Neutrophil (primary cell): ENCODE measurements at regions not wholly inside any gene's neighbourhood (a gene's known extent, or its start where the extent isn't known, plus 50 kb on each side); places are given as distances from the start of the nearest gene placed in this dataset.

Experiments used
- H3K27ac ChIP-seq: fragments of 200-600 bp; sonication (generic); 2 replicates; pipeline ENCODE4 v1.5.1; 2016; ENCODE audit warnings: mild to moderate bottlenecking, moderate library complexity
- H3K27me3 ChIP-seq: fragments of 200-600 bp; sonication (generic); 2 replicates; pipeline ENCODE4 v1.6.0; 2016; ENCODE audit warnings: mild to moderate bottlenecking
- H3K36me3 ChIP-seq: fragments of 200-600 bp; sonication (generic); 2 replicates; pipeline ENCODE4 v1.5.1; 2017
- H3K4me1 ChIP-seq, 2 experiments: fragments of 200-600 bp in 1 of 2; sonication (generic) in 1 of 2; 1 replicate in 1 of 2; 2 replicates in 1 of 2; pipeline versions ENCODE4 v1.5.1 to v1.6.1; 2013 to 2016; ENCODE audit warnings: low read depth in 1 of 2, low read length in 1 of 2, mild to moderate bottlenecking in 1 of 2, moderate library complexity in 1 of 2; ENCODE audit not compliant: control insufficient read depth in 1 of 2, insufficient read depth in 1 of 2
- H3K4me3 ChIP-seq, 2 experiments: fragments of 200-600 bp in 1 of 2; sonication (generic) in 1 of 2; 1 replicate in 1 of 2; 2 replicates in 1 of 2; pipeline ENCODE4 v1.5.1; 2013 to 2016; ENCODE audit warnings: low read depth in 1 of 2, low read length in 1 of 2, mild to moderate bottlenecking in 1 of 2, moderate library complexity in 1 of 2
- H3K9me3 ChIP-seq: fragments of 200-600 bp; sonication (generic); 2 replicates; pipeline ENCODE4 v1.5.1; 2016
- TF ChIP-seq, protein P1 (sequence below): fragments of 200-600 bp; sonication (generic); IDR thresholded peaks from 2 replicates; pipeline ENCODE4 v1.5.1; 2016; ENCODE audit warnings: antibody characterized with exemption

DNA sequence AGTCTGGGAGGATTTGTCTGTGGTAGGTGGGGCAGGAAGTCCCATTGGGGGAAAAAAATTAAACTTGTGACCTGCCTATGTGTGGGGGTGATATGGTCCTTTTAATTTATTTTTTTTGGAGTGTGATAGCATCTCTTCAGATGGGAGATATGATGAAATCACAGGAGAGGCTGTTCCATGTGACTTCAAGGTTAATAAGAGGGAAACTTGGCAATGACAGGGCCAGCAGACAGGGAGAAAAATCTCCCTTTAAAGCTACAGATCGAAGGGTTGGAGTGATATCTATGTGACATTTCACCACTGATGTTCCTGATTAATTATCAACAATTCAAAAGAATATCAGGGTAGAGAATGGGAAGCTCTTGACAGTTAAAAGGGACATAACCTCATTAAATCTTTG lies 886.9 kb downstream of the TUSC7 start:
- TF ChIP-seq, protein P1, sequence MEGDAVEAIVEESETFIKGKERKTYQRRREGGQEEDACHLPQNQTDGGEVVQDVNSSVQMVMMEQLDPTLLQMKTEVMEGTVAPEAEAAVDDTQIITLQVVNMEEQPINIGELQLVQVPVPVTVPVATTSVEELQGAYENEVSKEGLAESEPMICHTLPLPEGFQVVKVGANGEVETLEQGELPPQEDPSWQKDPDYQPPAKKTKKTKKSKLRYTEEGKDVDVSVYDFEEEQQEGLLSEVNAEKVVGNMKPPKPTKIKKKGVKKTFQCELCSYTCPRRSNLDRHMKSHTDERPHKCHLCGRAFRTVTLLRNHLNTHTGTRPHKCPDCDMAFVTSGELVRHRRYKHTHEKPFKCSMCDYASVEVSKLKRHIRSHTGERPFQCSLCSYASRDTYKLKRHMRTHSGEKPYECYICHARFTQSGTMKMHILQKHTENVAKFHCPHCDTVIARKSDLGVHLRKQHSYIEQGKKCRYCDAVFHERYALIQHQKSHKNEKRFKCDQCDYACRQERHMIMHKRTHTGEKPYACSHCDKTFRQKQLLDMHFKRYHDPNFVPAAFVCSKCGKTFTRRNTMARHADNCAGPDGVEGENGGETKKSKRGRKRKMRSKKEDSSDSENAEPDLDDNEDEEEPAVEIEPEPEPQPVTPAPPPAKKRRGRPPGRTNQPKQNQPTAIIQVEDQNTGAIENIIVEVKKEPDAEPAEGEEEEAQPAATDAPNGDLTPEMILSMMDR: no peak
- no peaks in the 10 kb centered on the region for H3K4me1 ChIP-seq
- no peaks in the 10 kb centered on the region for H3K27me3 ChIP-seq
- no peaks in the 10 kb centered on the region for H3K36me3 ChIP-seq
- no peak overlapping the region for H3K4me3 ChIP-seq
- no peaks in the 10 kb centered on the region for H3K9me3 ChIP-seq
- H3K27ac ChIP-seq: no peak overlapping the region

DNA sequence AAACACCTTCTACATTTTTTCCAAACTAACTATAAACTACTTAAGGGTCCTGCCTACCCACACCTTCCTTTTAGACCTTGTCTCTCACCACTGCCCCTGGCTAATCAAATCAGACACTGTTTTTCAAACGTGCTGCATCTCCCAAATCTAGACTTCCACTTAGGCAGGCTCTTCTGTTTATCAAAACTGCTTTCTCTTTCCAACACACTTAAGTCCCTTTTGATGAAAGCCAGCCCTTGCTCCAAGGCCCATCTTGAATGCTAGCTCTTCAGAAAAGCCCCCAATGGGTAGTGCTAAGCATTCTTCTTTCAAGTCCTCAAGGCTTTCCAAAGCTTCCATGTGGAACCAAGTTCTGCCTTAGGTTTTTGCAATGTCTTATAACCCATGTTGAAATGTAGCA lies 888.3 kb downstream of the TUSC7 start:
- Histone ChIP-seq H3K4me3 (no peak overlapping the region), H3K9me3 (no peaks in the 10 kb centered on the region), H3K36me3 (no peaks in the 10 kb centered on the region), H3K27ac (no peak overlapping the region), H3K27me3 (no peaks in the 10 kb centered on the region), H3K4me1 (no peaks in the 10 kb centered on the region)
- TF ChIP-seq, protein P1: no peak

DNA sequence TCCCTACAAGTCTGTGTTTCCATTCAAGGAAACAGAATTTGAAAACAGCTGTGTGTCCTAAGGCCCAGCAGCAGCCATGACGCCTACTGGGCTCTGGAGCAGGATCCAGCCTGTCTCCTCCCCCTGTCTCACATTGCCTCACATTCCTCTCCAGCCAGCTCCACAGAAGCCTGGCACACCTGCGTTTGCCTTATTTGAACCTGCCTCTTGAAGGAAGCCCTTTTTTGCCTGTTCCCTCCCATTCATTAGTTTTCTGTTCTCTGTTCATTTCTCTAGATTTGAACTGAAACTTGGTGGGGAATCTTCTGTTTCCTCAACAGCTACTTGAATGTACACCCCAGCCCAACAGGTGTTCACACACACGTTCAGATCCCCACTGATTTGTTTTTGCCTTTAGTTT lies 890.5 kb downstream of the TUSC7 start:
- TF ChIP-seq, protein P1: no peak
- H3K27me3 ChIP-seq: no peaks in the 10 kb centered on the region
- H3K4me3 ChIP-seq: no peak overlapping the region
- no peaks in the 10 kb centered on the region for H3K9me3 ChIP-seq
- no peaks in the 10 kb centered on the region for H3K4me1 ChIP-seq
- H3K36me3 ChIP-seq: no peaks in the 10 kb centered on the region
- H3K27ac ChIP-seq: no peak overlapping the region

DNA sequence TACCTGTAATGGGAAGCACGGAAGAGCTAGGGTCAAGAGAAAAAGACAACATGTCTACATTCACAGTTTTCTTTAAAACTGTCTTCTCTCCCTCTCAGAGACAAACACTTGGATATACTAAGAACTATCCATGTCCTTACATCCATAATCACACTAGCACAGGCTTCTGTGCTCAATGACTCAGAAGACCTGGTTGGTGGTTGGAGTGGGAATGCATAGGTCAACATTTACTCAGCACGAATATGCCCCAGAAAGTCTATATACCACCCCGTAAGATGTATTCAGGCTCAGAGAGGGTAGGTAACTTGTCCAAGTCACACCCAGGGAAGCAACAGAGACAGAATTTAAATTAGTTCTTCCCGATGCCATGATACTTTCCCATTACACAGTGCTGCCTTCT lies 891.1 kb downstream of the TUSC7 start:
- Histone ChIP-seq H3K4me3 (no peak overlapping the region), H3K9me3 (no peaks in the 10 kb centered on the region)
- TF ChIP-seq, protein P1: no peak

DNA sequence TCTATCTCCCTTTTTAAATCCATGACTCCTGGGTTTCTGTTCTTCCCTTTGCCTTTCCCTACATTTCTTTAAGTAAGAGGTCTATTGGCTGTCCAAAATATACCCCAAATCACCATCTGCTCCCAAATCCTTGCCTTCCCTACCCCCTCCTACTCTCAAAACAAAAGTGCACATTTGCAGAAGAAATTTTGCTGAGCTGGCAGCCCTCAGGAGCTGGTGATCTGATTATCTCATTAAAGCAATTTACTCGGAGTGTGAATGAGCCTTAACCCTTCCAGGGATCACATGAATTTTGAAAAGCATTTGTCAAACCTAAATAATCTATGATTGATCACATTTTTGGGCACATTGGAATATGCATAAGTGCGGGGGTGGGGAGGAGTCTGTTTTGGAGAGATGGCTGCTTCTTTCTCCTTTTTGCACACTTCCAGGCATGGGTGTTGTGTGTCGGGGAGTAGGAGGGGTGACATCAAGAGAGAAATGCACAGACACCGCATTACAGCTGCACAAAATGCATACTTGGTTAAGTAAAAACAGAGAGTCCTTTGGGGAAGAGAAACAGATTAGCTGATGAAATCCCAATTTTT lies 892.6 kb downstream of the TUSC7 start:
- TF ChIP-seq, protein P1: no peak
- Histone ChIP-seq H3K27me3 (no peaks in the 10 kb centered on the region), H3K27ac (no peak overlapping the region), H3K4me3 (no peak overlapping the region), H3K9me3 (no peaks in the 10 kb centered on the region), H3K36me3 (no peaks in the 10 kb centered on the region), H3K4me1 (no peaks in the 10 kb centered on the region)

More for the DNA sequence above, 891.1 kb downstream of the TUSC7 start:
- H3K4me1 ChIP-seq: no peaks in the 10 kb centered on the region
- H3K36me3 ChIP-seq: no peaks in the 10 kb centered on the region
- H3K27me3 ChIP-seq: no peaks in the 10 kb centered on the region
- H3K27ac ChIP-seq: no peak overlapping the region

DNA sequence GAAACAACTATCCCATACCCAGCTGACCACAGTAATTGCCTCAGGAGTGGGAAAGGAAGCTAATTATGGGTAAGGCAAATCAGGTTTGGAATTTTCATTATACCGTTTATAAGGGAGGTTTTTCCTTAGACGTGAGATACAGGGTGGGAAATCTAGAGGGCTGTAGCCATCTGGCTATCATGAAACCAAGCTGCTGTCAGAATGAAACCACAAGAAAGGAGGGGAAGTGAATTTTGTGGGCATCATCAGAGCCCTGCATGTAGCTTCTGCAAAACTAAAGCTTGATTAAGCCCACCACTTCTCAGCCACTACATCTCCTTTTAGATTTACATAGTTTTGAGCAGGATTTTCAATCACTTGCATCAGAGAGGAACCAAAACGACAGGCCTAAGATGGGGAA lies 893.5 kb downstream of the TUSC7 start:
- TF ChIP-seq, protein P1: no peak
- H3K9me3 ChIP-seq: no peaks in the 10 kb centered on the region
- no peaks in the 10 kb centered on the region for H3K27me3 ChIP-seq
- H3K4me1 ChIP-seq: no peaks in the 10 kb centered on the region
- no peak overlapping the region for H3K27ac ChIP-seq
- no peak overlapping the region for H3K4me3 ChIP-seq
- no peaks in the 10 kb centered on the region for H3K36me3 ChIP-seq
